Activated CD4-positive, CD25-positive, alpha-beta regulatory T cell treated with anti-CD3 and anti-CD28 coated beads, Interleukin-2, amount 50 U/mL, for 72 hours (primary cell): ENCODE measurements at regions not wholly inside any gene's neighbourhood (a gene's known extent, or its start where the extent isn't known, plus 50 kb on each side); places are given as distances from the start of the nearest gene placed in this dataset.
"Not testable (repeated sequence)": the region's sequence is repeated elsewhere in the genome, so short reads cannot be mapped to it uniquely, and the experiment has no call there.

Source experiments
- DNase-seq: peaks from one replicate; pipeline ENCODE4 v3.0.0; 2021

DNA sequence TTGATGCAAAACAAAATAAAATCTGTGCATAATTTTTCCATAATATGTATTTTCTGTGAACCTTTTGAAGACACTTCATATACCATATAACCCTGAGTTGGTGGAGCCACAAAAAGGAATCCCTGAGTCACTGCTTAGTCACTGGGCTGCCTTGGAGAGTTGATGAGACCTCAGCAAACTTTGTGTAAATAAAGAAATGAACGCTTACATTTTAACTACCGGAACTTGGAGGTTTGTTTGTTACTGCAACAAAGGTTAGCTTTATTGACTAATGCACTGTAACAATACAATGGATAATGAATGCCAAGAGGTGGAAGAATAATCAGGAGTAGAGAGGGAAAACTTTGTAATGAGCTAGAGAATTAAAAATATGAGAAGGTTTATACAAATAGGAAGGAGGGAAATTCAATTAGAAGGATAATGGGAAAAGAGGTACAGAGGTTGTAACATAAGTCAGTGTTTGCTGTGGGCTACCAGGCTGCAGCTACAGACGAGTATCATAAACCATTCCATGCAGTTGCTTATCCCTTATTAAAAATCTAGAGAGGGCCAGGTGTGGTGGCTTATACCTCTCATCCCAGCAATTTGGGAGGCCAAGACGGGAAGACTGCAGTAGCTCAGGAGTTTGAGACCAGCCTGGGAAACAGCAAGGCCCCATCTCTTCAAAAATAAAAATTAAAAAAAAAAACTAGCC, 1042.1 kb downstream of the TYW1 start:
- no peak for DNase-seq

DNA sequence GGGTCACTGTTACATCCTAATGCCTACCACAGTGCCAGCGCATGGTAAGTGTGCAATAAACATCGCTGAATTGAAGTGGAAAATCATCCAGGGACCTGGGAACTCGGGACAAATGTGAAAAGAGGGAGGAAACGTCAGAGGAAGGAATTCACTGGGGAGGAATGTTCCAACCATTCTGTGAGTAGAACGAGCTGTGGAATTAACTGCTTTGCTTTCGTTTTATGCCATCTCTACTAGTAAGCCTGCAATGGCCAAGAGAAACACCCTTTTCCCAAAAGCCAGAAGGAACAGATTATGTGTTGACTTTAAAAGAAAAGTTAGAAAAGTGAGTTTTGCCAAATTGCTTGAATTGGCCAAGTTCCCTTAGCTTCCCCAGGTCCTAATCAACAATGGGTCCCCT, 1044.9 kb downstream of the TYW1 start:
- no peak for DNase-seq

DNA sequence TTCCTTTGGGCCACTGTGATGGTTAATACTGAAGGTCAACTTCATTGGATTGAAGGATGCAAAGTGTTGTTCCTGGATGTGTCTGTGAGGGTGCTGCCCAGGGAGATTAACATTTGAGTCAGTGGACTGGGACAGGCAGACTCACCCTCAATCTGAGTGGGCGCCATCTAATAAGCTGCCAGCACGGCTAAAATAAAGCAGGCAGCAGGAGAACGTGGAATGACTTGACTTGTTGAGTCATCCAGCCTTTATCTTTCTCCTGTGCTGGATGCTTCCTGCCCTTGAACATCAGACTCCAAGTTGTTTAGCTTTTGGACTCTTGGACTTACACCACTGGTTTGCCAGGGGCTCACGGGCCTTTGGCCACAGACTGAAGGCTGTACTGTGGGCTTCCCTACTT, 1046.9 kb downstream of the TYW1 start:
- DNase-seq, result no peak

DNA sequence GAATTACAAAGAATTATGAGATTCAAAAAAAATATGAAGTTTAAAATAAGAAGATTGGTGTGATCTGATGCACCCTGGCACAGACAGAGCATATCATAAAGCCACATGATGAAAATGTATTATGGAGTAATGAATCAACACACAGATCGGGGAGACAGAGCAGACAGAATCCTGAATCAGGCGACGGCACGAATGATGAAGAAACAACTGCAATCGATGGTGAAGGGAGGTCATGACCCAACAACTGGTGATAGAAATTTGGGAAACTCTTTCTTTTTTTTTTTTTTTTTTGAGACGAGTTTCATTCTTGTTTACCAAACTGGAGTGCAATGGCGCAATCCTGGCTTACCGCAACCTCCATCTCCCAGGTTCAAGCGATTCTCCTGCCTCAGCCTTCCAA, 1054.0 kb downstream of the TYW1 start:
- no peak for DNase-seq

DNA sequence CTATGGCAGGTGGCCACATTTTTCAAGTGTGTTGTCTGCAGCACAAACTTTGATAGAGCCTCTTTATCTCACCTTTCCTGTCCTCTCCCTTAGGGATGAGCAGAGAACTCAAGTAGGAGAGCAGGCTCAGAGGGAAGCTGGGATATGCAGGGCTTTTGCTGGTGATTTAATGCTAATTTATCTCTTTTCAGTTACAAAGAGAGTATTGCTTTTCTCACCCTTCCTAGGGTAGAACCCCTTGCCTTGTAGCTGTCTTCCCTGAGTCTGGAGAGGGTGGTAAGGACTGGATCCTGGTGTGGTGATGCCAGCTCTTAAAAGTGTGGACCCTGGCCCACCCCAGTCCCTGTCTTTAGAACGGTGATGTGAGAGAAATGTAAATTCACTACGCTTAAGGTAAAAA, 1061.4 kb downstream of the TYW1 start:
- DNase-seq, result no peak

DNA sequence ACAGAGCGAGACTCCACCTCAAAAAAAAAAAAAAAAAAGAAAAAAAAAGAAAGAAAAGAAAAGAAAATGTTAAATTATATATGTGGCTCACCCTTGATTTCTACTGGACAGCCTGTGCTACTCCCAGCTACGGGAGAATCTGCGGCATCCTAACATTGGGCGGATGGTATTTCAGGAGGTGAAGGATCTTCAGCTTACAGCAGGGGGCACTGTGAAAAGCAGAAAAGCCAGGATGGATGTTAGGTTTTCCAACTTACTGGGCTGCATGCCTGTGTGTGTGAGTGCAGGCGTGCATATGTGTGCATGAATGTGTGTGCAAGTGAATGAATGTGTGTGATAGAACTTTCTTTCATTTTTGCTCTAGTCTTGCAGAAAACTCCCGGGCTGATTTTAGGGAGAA, 1066.5 kb downstream of the TYW1 start:
- no peak for DNase-seq

GRCh38 chr7:68065581-68065980, 1068.9 kb downstream of the TYW1 start:
- DNase-seq, result no peak

DNA sequence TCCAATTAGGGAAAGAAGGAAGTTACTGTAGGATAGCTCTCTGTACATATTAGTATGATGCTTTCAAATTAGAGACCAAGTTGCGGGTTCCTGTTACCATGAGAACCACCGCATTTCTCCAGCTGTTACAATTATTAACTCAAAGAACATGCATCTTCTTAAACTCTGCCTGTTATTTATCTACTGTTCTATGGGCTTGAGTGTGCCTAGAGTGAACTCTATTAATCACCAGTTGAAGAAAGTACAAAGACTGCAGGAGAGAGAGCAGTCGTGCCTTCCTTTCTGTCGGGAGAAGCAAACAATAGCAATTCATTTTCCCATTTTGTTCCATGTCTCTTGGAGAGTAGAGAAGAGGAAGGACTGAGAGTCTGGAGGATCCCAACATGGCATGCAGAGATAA, 1071.2 kb downstream of the TYW1 start:
- DNase-seq, result no peak

GRCh38 chr7:68070992-68071391, 1074.4 kb downstream of the TYW1 start:
- DNase-seq, result no peak

DNA sequence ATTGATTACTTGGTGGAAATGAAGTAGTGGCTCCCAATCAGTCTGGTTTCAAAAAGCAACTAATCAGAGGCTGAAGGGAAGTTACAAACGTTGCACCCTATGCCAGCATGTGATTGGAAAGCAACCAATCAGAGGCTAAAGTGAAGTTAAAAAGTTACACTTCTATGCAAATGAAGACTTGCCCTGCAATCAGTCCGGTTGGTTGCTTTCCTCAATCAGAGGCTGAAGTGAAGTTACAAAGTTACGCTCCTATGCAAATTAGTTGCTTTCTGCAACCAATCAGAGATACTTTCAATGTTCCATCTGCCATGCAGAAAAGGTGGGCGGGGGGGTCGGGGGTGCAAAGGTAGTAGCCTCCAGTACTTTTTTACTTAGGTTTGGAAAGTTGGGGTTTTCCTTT, 1077.1 kb downstream of the TYW1 start:
- no peak for DNase-seq

DNA sequence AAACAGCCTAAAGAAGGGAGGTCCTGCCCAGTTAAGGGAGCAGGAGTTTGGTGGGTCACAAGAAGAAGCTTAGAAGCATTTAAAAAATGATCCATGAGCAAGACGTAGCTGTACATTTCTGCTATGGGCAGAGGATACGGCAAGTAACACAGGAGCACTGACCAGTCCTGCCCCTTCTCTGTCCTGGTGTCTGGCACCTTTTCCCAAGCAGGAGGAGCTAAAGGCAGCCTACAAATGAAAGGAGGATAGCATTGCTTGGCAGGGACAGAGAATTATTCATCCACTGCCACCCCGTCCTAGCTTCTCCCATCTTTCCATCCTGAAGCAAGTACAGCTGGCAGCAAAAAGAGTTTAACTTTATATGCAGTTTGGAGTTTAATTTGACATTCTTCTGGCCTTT, 1077.6 kb downstream of the TYW1 start:
- DNase-seq, result no peak

DNA sequence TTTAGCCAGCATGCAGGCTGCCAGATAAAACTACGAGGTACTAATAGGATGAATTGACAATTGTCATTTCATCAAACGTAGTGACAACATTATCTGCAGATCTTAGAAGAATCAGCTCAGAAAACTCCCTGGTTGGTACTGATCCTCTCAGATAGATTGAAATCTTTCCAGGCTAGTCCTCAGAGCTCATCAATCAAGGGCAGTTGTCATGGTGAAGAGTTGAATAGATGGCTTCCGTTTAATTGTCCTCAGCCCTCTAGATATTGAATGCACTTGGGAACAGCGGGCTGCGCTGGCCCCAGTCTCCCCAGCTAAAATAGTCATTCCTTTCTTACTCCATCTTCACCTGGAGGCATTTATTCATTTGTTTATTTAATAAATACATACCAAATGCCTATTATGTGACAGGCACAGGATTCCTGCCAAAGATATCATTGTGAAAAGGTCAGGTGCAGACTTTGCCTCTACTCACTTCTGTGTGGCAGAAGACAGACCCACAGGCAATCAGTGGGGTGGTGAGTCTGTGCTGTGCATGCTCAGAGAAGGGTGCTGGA, 1081.6 kb downstream of the TYW1 start:
- DNase-seq, result no peak

DNA sequence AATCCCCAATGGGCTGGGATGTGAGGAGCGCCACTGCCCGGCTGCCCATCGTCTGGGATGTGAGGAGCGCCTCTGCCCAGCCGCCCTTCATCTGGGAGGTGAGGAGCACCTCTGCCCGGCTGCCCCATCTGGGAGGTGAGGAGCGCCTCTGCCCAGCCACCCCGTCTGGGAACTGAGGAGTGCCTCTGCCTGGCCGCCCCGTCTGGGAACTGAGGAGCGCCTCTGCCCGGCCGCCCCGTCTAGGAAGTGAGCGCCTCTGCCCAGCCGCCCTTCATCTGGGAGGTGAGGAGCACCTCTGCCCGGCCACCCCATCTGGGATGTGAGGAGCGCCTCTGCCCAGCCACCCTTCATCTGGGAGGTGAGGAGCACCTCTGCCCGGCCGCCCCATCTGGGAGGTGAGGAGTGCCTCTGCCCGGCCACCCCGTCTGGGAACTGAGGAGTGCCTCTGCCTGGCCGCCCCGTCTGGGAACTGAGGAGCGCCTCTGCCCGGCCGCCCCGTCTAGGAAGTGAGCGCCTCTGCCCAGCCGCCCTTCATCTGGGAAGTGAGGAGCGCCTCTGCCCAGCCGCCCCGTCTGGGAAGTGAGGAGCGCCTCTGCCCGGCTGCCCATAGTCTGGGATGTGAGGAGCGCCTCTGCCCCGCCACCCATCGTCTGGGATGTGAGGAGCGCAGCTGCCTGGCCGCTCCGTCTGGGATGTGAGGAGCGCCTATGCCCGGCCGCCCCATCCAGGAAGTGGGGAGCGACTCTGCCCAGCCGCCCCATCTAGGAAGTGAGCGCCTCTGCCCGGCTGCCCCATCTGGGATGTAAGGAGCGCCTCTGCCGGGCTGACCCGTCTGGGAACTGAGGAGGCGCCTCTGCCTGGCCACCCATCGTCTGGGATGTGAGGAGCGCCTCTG, 1085.7 kb downstream of the TYW1 start:
- not testable (repeated sequence) for DNase-seq

- DNase-seq, result not testable (repeated sequence)
Observed at GRCh38 chr7:68082961-68083657, 1086.5 kb downstream of the TYW1 start.

GRCh38 chr7:68087401-68087800, 1090.8 kb downstream of the TYW1 start:
- no peak for DNase-seq

DNA sequence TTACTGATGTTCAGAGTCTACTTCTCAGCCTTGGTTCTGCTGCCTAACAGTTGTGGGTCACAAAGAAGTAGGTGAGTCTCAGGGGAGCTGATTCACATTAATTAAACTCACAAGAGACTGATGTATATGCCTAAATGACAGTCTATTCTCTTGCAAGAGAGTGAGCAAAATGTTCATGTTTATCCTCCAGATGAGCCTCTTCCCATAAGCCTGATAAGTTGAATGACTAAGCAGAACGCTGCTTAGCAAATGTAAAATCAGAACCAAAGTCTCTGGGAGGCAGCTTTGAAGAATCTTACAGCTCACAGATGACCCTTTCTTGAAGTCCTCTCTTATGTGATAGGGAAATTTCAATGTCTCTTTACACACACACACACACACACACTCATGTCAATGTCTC, 1092.2 kb downstream of the TYW1 start:
- no peak for DNase-seq

DNA sequence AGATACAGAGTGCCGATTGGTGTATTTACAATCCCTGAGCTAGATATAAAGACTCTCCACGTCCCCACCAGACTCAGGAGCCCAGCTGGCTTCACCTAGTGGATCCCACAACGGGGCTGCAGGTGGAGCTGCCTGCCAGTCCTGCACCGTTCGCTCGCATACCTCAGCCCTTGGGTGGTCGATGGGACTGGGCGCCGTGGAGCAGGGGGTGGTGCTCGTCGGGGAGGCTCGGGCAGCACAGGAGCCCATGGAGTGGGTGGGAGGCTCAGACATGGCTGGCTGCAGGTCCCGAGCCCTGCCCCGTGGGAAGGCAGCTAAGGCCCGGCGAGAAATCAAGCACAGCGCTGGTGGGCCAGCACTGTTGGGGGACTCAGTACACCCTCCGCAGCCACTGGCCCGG, 1093.6 kb downstream of the TYW1 start:
- DNase-seq, result not testable (repeated sequence)

GRCh38 chr7:68103319-68103718, 1106.7 kb downstream of the TYW1 start:
- DNase-seq, result no peak

GRCh38 chr7:68107261-68107660, 1110.6 kb downstream of the TYW1 start:
- DNase-seq, result no peak

- DNase-seq, result no peak
Observed at GRCh38 chr7:68107968-68108367, 1111.3 kb downstream of the TYW1 start.

GRCh38 chr7:68109299-68109698, 1112.7 kb downstream of the TYW1 start:
- DNase-seq, result no peak

- no peak for DNase-seq
Observed at GRCh38 chr7:68119411-68119810, 1122.8 kb downstream of the TYW1 start.

DNA sequence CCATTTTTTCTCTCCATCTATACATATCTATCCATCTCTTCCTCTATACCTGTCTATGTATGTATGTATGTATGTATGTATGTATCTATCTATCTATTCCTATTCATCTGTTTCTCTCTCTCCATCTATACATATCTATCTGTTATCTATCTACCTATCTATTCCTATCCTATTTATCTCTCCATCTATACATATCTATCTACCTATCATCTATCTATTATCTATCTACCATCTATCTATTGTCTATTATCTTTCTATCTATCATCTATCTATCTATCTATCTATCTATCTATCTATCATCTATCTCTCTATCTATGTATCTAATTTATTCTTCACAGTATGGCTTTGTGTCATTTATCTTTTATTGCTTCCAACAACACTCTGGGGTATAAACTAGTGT, 1124.4 kb downstream of the TYW1 start:
- DNase-seq, result no peak

GRCh38 chr7:68121655-68122054, 1125.0 kb downstream of the TYW1 start:
- no peak for DNase-seq
